ENCODE measurements at regions not wholly inside any gene's neighbourhood (a gene's known extent, or its start where the extent isn't known, plus 50 kb on each side); places are given as distances from the start of the nearest gene placed in this dataset.

DNA sequence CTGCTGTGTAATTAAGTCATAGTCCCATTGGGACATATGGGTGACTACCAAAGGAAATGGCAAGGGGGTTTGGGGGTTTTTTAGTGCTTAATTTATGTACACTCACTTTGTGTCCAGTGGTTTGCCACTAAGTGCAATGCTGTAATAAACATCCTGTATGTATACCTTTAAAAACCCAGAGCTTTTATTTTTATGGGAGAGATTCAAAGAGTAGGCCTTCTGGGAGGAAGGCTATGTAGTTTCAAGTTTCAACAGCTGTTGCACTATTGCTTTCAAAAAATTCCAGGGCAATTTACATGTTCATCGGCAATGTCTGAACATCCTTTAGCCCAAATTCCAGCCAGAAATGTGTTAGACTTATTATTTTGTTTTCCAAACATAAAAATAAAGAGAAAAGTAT is 744.7 kb downstream of the XPNPEP1 start:
- TF ChIP-seq, protein P1, sequence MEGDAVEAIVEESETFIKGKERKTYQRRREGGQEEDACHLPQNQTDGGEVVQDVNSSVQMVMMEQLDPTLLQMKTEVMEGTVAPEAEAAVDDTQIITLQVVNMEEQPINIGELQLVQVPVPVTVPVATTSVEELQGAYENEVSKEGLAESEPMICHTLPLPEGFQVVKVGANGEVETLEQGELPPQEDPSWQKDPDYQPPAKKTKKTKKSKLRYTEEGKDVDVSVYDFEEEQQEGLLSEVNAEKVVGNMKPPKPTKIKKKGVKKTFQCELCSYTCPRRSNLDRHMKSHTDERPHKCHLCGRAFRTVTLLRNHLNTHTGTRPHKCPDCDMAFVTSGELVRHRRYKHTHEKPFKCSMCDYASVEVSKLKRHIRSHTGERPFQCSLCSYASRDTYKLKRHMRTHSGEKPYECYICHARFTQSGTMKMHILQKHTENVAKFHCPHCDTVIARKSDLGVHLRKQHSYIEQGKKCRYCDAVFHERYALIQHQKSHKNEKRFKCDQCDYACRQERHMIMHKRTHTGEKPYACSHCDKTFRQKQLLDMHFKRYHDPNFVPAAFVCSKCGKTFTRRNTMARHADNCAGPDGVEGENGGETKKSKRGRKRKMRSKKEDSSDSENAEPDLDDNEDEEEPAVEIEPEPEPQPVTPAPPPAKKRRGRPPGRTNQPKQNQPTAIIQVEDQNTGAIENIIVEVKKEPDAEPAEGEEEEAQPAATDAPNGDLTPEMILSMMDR (IDR thresholded peaks at IDR 0.05) = no peak
- TF ChIP-seq EZH2 (IDR thresholded peaks at IDR 0.05; ENCODE audit: borderline replicate concordance, insufficient read depth, low read depth, low read length, poor library complexity, severe bottlenecking) = no peak

Measured in B cell (primary cell).